HCT116 (cell line): ENCODE measurements at regions not wholly inside any gene's neighbourhood (a gene's known extent, or its start where the extent isn't known, plus 50 kb on each side); places are given as distances from the start of the nearest gene placed in this dataset.

Experiments
- ATAC-seq: fragments of 200-7000 bp; cut with Tn5 transposase; 2 replicates; pipeline ENCODE4 v1.9.1; 2020; ENCODE audit warnings: mild to moderate bottlenecking, moderate library complexity
- BruUV-seq: library from RNA; stranded (reverse); fragments of 400-500 nt; replicated peaks from 2 replicates; lab custom pipeline; 2021; lab: Mats Ljungman, UMichigan
- CTCF ChIA-PET: fragments of 300-600 bp; sonication (Branson Sonifier 250); formaldehyde crosslinking; loops from one replicate; lab custom pipeline; 2021; ENCODE audit warnings: antibody characterized with exemption; lab: Charles Lee
- POLR2A ChIA-PET: fragments of 300-600, 350-600 bp; sonication (Branson Sonifier 250); formaldehyde crosslinking; loops from one replicate; lab custom pipeline; 2021; ENCODE audit warnings: antibody characterized with exemption; lab: Charles Lee
- RAD21 ChIA-PET, 2 experiments: fragments of 300-600 bp; sonication (Branson Sonifier 250); formaldehyde crosslinking; loops; one replicate each; lab custom pipeline; 2023; ENCODE audit warnings: low total read pairs in 2 of 2; ENCODE audit not compliant: uncharacterized antibody in 2 of 2, unreplicated experiment in 2 of 2, low non-redundant PET in 1 of 2; lab: Charles Lee
- DNase-seq: peaks from one replicate; pipeline ENCODE4 v3.0.0-alpha.2; 2010; ENCODE audit warnings: low read depth, low spot score
- H2AFZ ChIP-seq: fragments of 200-600 bp; shearing (Covaris generic), sonication (generic); 2 replicates; pipeline ENCODE4 v1.6.1; 2017; ENCODE audit warnings: low read depth, mixed run types, mixed read lengths, antibody characterized with exemption, low read length; ENCODE audit not compliant: poor library complexity, severe bottlenecking
- H3K27ac ChIP-seq: 2 replicates; pipeline ENCODE4 v1.5.1; 2012; ENCODE audit warnings: low read depth, low read length
- H3K27me3 ChIP-seq: fragments of 200-600 bp; sonication (generic); 2 replicates; pipeline ENCODE4 v1.6.1; 2016; ENCODE audit warnings: mixed run types, low read length, mixed read lengths; ENCODE audit not compliant: insufficient read depth
- H3K36me3 ChIP-seq, 2 experiments: fragments of 200-500 bp in 1 of 2; fragments of 200-600 bp in 1 of 2; sonication (Bioruptor generic) in 1 of 2; sonication (generic) in 1 of 2; 2 replicates each; pipeline versions ENCODE4 v1.5.1 to v1.6.1; 2014 to 2016; ENCODE audit warnings: low read length in 2 of 2, inconsistent platforms in 1 of 2, mixed read lengths in 1 of 2, mixed run types in 1 of 2; ENCODE audit not compliant: insufficient read depth in 2 of 2, control insufficient read depth in 1 of 2
- H3K4me1 ChIP-seq, 2 experiments: fragments of 200-600 bp in 1 of 2; sonication (generic) in 1 of 2; 2 replicates each; pipeline versions ENCODE4 v1.5.1 to v1.6.1; 2012 to 2017; ENCODE audit warnings: low read length in 2 of 2, inconsistent platforms in 1 of 2, mild to moderate bottlenecking in 1 of 2, mixed read lengths in 1 of 2, mixed run types in 1 of 2, moderate library complexity in 1 of 2; ENCODE audit not compliant: insufficient read depth in 2 of 2, control insufficient read depth in 1 of 2
- H3K4me2 ChIP-seq: fragments of 200-600 bp; sonication (generic); 2 replicates; pipeline ENCODE4 v1.6.1; 2017; ENCODE audit warnings: mixed run types, low read length, mixed read lengths
- H3K4me3 ChIP-seq, 2 experiments: fragments of 200-600 bp in 1 of 2; sonication (generic) in 1 of 2; replicated peaks in 1 of 2; 2 replicates each; pipeline ENCODE4 v1.5.1; 2011 to 2016; ENCODE audit warnings: low read length in 2 of 2, control low read depth in 1 of 2, low read depth in 1 of 2, mild to moderate bottlenecking in 1 of 2, mixed read lengths in 1 of 2, mixed run types in 1 of 2
- H3K79me2 ChIP-seq: fragments of 200-600 bp; sonication (generic); 2 replicates; pipeline ENCODE4 v1.6.1; 2017; ENCODE audit warnings: mild to moderate bottlenecking, mixed run types, low read length, moderate library complexity, mixed read lengths; ENCODE audit not compliant: insufficient read depth
- H3K9ac ChIP-seq: fragments of 200-600 bp; sonication (generic); 2 replicates; pipeline ENCODE4 v1.6.1; 2016; ENCODE audit warnings: low read length, mixed read lengths
- H3K9me2 ChIP-seq: fragments of 200-600 bp; sonication (generic), shearing (Covaris generic); 2 replicates; pipeline ENCODE4 v1.6.1; 2017; ENCODE audit warnings: mixed run types, mild to moderate bottlenecking, moderate library complexity; ENCODE audit not compliant: insufficient read depth
- H3K9me3 ChIP-seq, 2 experiments: fragments of 200-500 bp in 1 of 2; fragments of 200-600 bp in 1 of 2; sonication (Bioruptor generic) in 1 of 2; sonication (generic) in 1 of 2; 2 replicates each; pipeline ENCODE4 v1.6.1; 2014 to 2017; ENCODE audit warnings: low read length in 2 of 2, mixed read lengths in 2 of 2, inconsistent platforms in 1 of 2, low read depth in 1 of 2, mild to moderate bottlenecking in 1 of 2, mixed run types in 1 of 2, moderate library complexity in 1 of 2; ENCODE audit not compliant: control insufficient read depth in 1 of 2, insufficient read depth in 1 of 2
- H4K20me1 ChIP-seq: fragments of 200-600 bp; sonication (generic), shearing (Covaris generic); 2 replicates; pipeline ENCODE4 v1.6.1; 2017; ENCODE audit warnings: mixed run types, mild to moderate bottlenecking, moderate library complexity; ENCODE audit not compliant: insufficient read depth
- CBX3 ChIP-seq: IDR thresholded peaks from 2 replicates; pipeline ENCODE4 v1.6.1; 2012; ENCODE audit warnings: low read depth
- EGR1 ChIP-seq: IDR thresholded peaks from 2 replicates; pipeline ENCODE4 v1.6.1; 2012; ENCODE audit warnings: low read depth
- EZH2 ChIP-seq: fragments of 200-600 bp; sonication (generic); IDR thresholded peaks from 2 replicates; pipeline ENCODE4 v1.6.1; 2017; ENCODE audit warnings: antibody characterized with exemption, mixed run types
- FOSL1 ChIP-seq: IDR thresholded peaks from 2 replicates; pipeline ENCODE4 v1.6.1; 2012; ENCODE audit warnings: low read depth
- MAX ChIP-seq: IDR thresholded peaks from 2 replicates; pipeline ENCODE4 v1.6.1; 2012
- RAD21 ChIP-seq: IDR thresholded peaks from 2 replicates; pipeline ENCODE4 v1.6.1; 2012; ENCODE audit warnings: low read depth, mild to moderate bottlenecking
- REST ChIP-seq: IDR thresholded peaks from 2 replicates; pipeline ENCODE4 v1.6.1; 2012; ENCODE audit warnings: low read depth
- SIN3A ChIP-seq: IDR thresholded peaks from 2 replicates; pipeline ENCODE4 v1.6.1; 2012; ENCODE audit warnings: low read depth
- YY1 ChIP-seq: IDR thresholded peaks from 2 replicates; pipeline ENCODE4 v1.6.1; 2011; ENCODE audit warnings: low read length, low read depth, moderate library complexity, mild to moderate bottlenecking; ENCODE audit not compliant: insufficient replicate concordance; ENCODE audit errors: extremely low read depth
- ZBTB33 ChIP-seq: IDR thresholded peaks from 2 replicates; pipeline ENCODE4 v1.6.1; 2011; ENCODE audit warnings: mild to moderate bottlenecking, low read length, moderate library complexity; ENCODE audit not compliant: insufficient replicate concordance; ENCODE audit errors: extremely low read depth
- ZFX ChIP-seq: fragments of 450-650 bp; IDR thresholded peaks from 2 replicates; pipeline ENCODE4 v1.6.1; 2017
- ZNF274 ChIP-seq: fragments of 200-500 bp; sonication (Bioruptor generic); IDR thresholded peaks from 2 replicates; pipeline ENCODE4 v1.6.1; 2014; ENCODE audit warnings: mild to moderate bottlenecking, low read depth, low read length, inconsistent platforms
- intact Hi-C: fragments of 100-400 bp; cut with micrococcal nuclease; formaldehyde crosslinking; loops from 2 replicates; pipeline ENCODE4 v1.10.0; 2022

GRCh38 chr20:61025536-61025935 is 226.5 kb upstream of the CDH4 start:
- intact Hi-C loops, result no loop called here
- Histone ChIP-seq H3K79me2 (no peaks in the 10 kb centered on the region), H3K9me2 (no peaks in the 10 kb centered on the region), H3K36me3 (no peaks in the 10 kb centered on the region), H2AFZ (no peak overlapping the region), H3K27ac (no peak overlapping the region), H4K20me1 (no peaks in the 10 kb centered on the region), H3K4me3 (no peak overlapping the region), H3K9me3 (peaks cover 7 to 12% of the 10 kb centered on the region in 2 experiments; a peak in 2 of 4 replicates), H3K4me2 (no peak overlapping the region), H3K27me3 (no peaks in the 10 kb centered on the region), H3K9ac (no peak overlapping the region), H3K4me1 (no peaks in the 10 kb centered on the region)
- TF ChIP-seq ZBTB33, result no peak
- no peak for TF ChIP-seq MAX
- no peak for TF ChIP-seq EGR1
- TF ChIP-seq FOSL1, result no peak
- no peak for TF ChIP-seq RAD21
- TF ChIP-seq REST, result no peak
- no peak for TF ChIP-seq YY1
- TF ChIP-seq SIN3A, result no peak
- TF ChIP-seq EZH2, result no peak
- no peak for TF ChIP-seq ZFX
- no peak for TF ChIP-seq ZNF274
- TF ChIP-seq CBX3, result no peak
- ChIA-PET POLR2A (no interaction called here), RAD21 (interaction anchor here in 1 of 2 experiments (0.6 kb wide), 1 partner anchor 237 kb away, joined by 7 read pairs; no protein-coding TSS in a partner anchor), CTCF (no interaction called here)
- ATAC-seq (no peak), DNase-seq (no peak)
- no TSS peak for BruUV-seq
